Endothelial cell of umbilical vein (primary cell): ENCODE measurements at regions not wholly inside any gene's neighbourhood (a gene's known extent, or its start where the extent isn't known, plus 50 kb on each side); places are given as distances from the start of the nearest gene placed in this dataset.

Source experiments
- EZH2 ChIP-seq: IDR thresholded peaks from 2 replicates; pipeline ENCODE4 v1.6.1; 2012; ENCODE audit warnings: borderline replicate concordance, low read depth, mild to moderate bottlenecking, moderate library complexity, low read length, inconsistent platforms; ENCODE audit not compliant: severe bottlenecking
- MYC ChIP-seq: IDR thresholded peaks from one replicate; pipeline ENCODE4 v1.6.1; 2011; ENCODE audit warnings: mild to moderate bottlenecking, low read depth, low read length
- POLR2A ChIP-seq: IDR thresholded peaks from 2 replicates; pipeline ENCODE4 v1.6.1; 2012; ENCODE audit warnings: low read depth, mild to moderate bottlenecking, control low read depth, low read length
- TF ChIP-seq, protein P1 (sequence below), 2 donors: IDR thresholded peaks; 1 replicate in 1 of 2; 2 replicates in 1 of 2; pipeline ENCODE4 v1.5.1; 2011; ENCODE audit warnings: low read length in 2 of 2, mild to moderate bottlenecking in 2 of 2, moderate library complexity in 2 of 2, control low read depth in 1 of 2, inconsistent platforms in 1 of 2, low read depth in 1 of 2; ENCODE audit not compliant: insufficient read depth in 1 of 2; ENCODE audit errors: extremely low read depth in 1 of 2

DNA sequence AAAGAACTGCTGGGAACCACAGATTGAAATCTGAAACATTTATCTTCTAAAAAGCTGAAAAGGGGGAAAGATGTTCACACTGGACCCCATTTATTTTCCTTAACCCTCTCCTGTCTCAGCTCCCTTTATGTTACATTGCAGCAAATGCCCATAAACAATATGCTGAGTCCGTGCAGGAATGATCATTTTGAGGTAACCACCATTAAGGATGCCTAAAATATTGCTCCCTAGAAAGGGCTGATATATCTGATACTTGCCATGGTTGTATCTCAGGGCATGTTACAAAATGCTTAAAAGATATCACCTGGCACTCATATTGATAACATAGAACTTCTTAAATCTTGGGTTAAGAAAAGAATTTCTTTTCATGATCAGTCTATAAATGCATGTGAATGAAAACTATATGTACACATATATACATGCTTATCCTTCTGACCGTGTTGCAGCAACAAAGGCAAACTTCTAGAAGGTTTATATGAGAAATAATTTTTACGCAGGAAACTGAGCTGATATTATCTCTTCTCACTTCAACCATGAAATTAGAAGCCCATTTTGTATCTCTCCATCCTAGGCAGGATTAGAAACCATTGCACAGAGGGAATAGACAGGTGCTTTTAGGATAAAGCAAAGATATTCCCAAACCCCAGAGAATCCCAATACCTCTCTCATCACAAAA, 362.7 kb upstream of the SLC30A5 start:
- TF ChIP-seq POLR2A: no peak
- TF ChIP-seq, protein P1, sequence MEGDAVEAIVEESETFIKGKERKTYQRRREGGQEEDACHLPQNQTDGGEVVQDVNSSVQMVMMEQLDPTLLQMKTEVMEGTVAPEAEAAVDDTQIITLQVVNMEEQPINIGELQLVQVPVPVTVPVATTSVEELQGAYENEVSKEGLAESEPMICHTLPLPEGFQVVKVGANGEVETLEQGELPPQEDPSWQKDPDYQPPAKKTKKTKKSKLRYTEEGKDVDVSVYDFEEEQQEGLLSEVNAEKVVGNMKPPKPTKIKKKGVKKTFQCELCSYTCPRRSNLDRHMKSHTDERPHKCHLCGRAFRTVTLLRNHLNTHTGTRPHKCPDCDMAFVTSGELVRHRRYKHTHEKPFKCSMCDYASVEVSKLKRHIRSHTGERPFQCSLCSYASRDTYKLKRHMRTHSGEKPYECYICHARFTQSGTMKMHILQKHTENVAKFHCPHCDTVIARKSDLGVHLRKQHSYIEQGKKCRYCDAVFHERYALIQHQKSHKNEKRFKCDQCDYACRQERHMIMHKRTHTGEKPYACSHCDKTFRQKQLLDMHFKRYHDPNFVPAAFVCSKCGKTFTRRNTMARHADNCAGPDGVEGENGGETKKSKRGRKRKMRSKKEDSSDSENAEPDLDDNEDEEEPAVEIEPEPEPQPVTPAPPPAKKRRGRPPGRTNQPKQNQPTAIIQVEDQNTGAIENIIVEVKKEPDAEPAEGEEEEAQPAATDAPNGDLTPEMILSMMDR (IDR thresholded peaks at IDR 0.05; ENCODE audit: extremely low read depth in 1 of 2, insufficient read depth in 1 of 2, low read depth in 1 of 2, low read length in 2 of 2): no peak
- TF ChIP-seq EZH2: no peak
- no peak for TF ChIP-seq MYC
